Mesenchymal stem cell (in vitro differentiated cells and primary cell): ENCODE measurements at regions not wholly inside any gene's neighbourhood (a gene's known extent, or its start where the extent isn't known, plus 50 kb on each side); places are given as distances from the start of the nearest gene placed in this dataset.

Source experiments
- DNase-seq: peaks from one replicate; pipeline ENCODE4 v3.0.0-alpha.2; 2013
- H2AFZ ChIP-seq: one replicate; pipeline ENCODE4 v1.6.1; 2013; ENCODE audit warnings: low read depth, mild to moderate bottlenecking, control low read depth, inconsistent platforms, low read length, moderate library complexity
- H2AK5ac ChIP-seq: 2 replicates; pipeline ENCODE4 v1.6.1; 2013; ENCODE audit warnings: low read length, moderate library complexity, mild to moderate bottlenecking, inconsistent platforms; ENCODE audit not compliant: severe bottlenecking
- H2BK120ac ChIP-seq: one replicate; pipeline ENCODE4 v1.6.1; 2013; ENCODE audit warnings: low read depth, mild to moderate bottlenecking, inconsistent platforms, low read length, moderate library complexity
- H2BK12ac ChIP-seq, 2 experiments: one replicate each; pipeline ENCODE4 v1.6.1; 2013; ENCODE audit warnings: inconsistent platforms in 2 of 2, low read length in 2 of 2, mild to moderate bottlenecking in 2 of 2, moderate library complexity in 2 of 2, control low read depth in 1 of 2
- H2BK15ac ChIP-seq: one replicate; pipeline ENCODE4 v1.6.1; 2013; ENCODE audit warnings: mild to moderate bottlenecking, low read depth, inconsistent platforms; ENCODE audit not compliant: poor library complexity, severe bottlenecking
- H2BK5ac ChIP-seq: 2 replicates; pipeline ENCODE4 v1.6.1; 2013; ENCODE audit warnings: low read depth, mild to moderate bottlenecking, low read length, control low read depth, inconsistent platforms; ENCODE audit not compliant: poor library complexity, severe bottlenecking
- H3K14ac ChIP-seq, 2 experiments: one replicate each; pipeline ENCODE4 v1.6.1; 2013; ENCODE audit warnings: inconsistent platforms in 2 of 2, low read length in 2 of 2, control low read depth in 1 of 2, mild to moderate bottlenecking in 1 of 2, moderate library complexity in 1 of 2
- H3K18ac ChIP-seq, 2 experiments: one replicate each; pipeline ENCODE4 v1.6.1; 2013; ENCODE audit warnings: inconsistent platforms in 2 of 2, low read length in 2 of 2, control low read depth in 1 of 2, low read depth in 1 of 2, mild to moderate bottlenecking in 1 of 2
- H3K23ac ChIP-seq, 2 experiments: one replicate each; pipeline ENCODE4 v1.6.1; 2013; ENCODE audit warnings: inconsistent platforms in 2 of 2, low read length in 2 of 2, mild to moderate bottlenecking in 2 of 2, moderate library complexity in 2 of 2, control low read depth in 1 of 2
- H3K27ac ChIP-seq: 2 replicates; pipeline ENCODE4 v1.5.1; 2013; ENCODE audit warnings: mild to moderate bottlenecking, moderate library complexity, low read length, control low read depth, inconsistent platforms; ENCODE audit not compliant: poor library complexity, severe bottlenecking
- H3K27me3 ChIP-seq, 2 experiments: 2 replicates each; pipeline versions ENCODE4 v1.6.1 to v1.7.0; 2013; ENCODE audit warnings: low read length in 2 of 2, mild to moderate bottlenecking in 2 of 2, moderate library complexity in 2 of 2, control low read depth in 1 of 2, inconsistent platforms in 1 of 2; ENCODE audit not compliant: control insufficient read depth in 1 of 2, insufficient read depth in 1 of 2
- H3K36me3 ChIP-seq, 2 experiments: 2 replicates each; pipeline versions ENCODE4 v1.6.1 to v1.7.0; 2013; ENCODE audit warnings: low read length in 2 of 2, control low read depth in 1 of 2, inconsistent platforms in 1 of 2, low read depth in 1 of 2, mild to moderate bottlenecking in 1 of 2; ENCODE audit not compliant: insufficient read depth in 2 of 2, control insufficient read depth in 1 of 2
- H3K4ac ChIP-seq, 2 experiments: one replicate each; pipeline ENCODE4 v1.6.1; 2013; ENCODE audit warnings: inconsistent platforms in 2 of 2, low read length in 2 of 2, mild to moderate bottlenecking in 2 of 2, moderate library complexity in 2 of 2, control low read depth in 1 of 2, low read depth in 1 of 2
- H3K4me1 ChIP-seq: 2 replicates; pipeline ENCODE4 v1.6.1; 2013; ENCODE audit warnings: low read depth, low read length, control low read depth; ENCODE audit not compliant: control insufficient read depth, insufficient read depth
- H3K4me2 ChIP-seq: 2 replicates; pipeline ENCODE4 v1.6.1; 2013; ENCODE audit warnings: low read length, mild to moderate bottlenecking, inconsistent platforms; ENCODE audit not compliant: poor library complexity, severe bottlenecking
- H3K4me3 ChIP-seq, 2 experiments: 2 replicates each; pipeline versions ENCODE4 v1.5.1 to v1.7.0; 2013; ENCODE audit warnings: low read length in 2 of 2, mild to moderate bottlenecking in 2 of 2, control low read depth in 1 of 2, low read depth in 1 of 2; ENCODE audit not compliant: insufficient read depth in 1 of 2
- H3K79me1 ChIP-seq: replicated peaks from 2 replicates; pipeline ENCODE4 v1.6.1; 2013; ENCODE audit warnings: mild to moderate bottlenecking, control low read depth, low read length, inconsistent platforms; ENCODE audit not compliant: poor library complexity, severe bottlenecking
- H3K9ac ChIP-seq: 2 replicates; pipeline ENCODE4 v1.7.0; 2013; ENCODE audit warnings: mild to moderate bottlenecking, low read length, moderate library complexity
- H3K9me3 ChIP-seq: 2 replicates; pipeline ENCODE4 v1.7.0; 2013; ENCODE audit warnings: mild to moderate bottlenecking, low read length; ENCODE audit not compliant: control insufficient read depth
- H4K8ac ChIP-seq: one replicate; pipeline ENCODE4 v1.6.1; 2013; ENCODE audit warnings: inconsistent platforms, mild to moderate bottlenecking, low read length, moderate library complexity
- H4K91ac ChIP-seq: one replicate; pipeline ENCODE4 v1.6.1; 2013; ENCODE audit warnings: mild to moderate bottlenecking, low read length, inconsistent platforms
- WGBS: methylation state at CpG from one replicate; pipeline ENCODE4 v1.1.7; 2013; ENCODE audit warnings: mixed read lengths; 5-methylcytosine and 5-hydroxymethylcytosine counted together

DNA sequence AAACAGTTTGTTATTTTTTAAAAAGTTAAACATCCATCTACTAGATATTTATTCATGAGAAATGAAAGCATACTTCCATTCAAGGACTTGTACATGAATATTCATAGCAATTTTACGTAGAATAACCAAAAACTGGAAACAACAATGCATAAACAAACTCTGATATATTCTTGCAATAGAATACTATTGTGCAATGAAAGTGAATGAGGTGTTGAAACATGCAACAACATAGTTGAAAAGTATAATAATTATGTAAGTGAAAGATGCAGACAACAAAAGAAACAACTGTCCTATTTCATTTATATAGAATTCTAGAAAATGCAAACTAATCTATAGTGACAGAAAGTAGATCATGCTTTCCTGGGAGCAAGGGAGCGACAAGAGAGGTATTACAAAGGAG is 206.6 kb upstream of the KLHL29 start:
- no peaks in the 10 kb centered on the region for H3K9me3 ChIP-seq
- H3K4me3 ChIP-seq: no peak overlapping the region
- H2BK120ac ChIP-seq: no peak overlapping the region
- H3K79me1 ChIP-seq: no peaks in the 10 kb centered on the region
- H3K18ac ChIP-seq: no peak overlapping the region
- H3K14ac ChIP-seq: no peak overlapping the region
- no peak overlapping the region for H4K91ac ChIP-seq
- H2AK5ac ChIP-seq: no peak overlapping the region
- no peaks in the 10 kb centered on the region for H3K4me1 ChIP-seq
- WGBS: 75% methylated on average over 1 of the region's 2 CpGs
- H3K23ac ChIP-seq: no peak overlapping the region
- no peak overlapping the region for H3K4me2 ChIP-seq
- no peak overlapping the region for H3K9ac ChIP-seq
- H2BK5ac ChIP-seq: no peak overlapping the region
- no peak overlapping the region for H4K8ac ChIP-seq
- H3K36me3 ChIP-seq: no peaks in the 10 kb centered on the region
- no peak for DNase-seq
- no peak overlapping the region for H2BK12ac ChIP-seq
- no peaks in the 10 kb centered on the region for H3K27me3 ChIP-seq
- no peak overlapping the region for H3K4ac ChIP-seq
- no peak overlapping the region for H3K27ac ChIP-seq
- H2BK15ac ChIP-seq: no peak overlapping the region
- no peak overlapping the region for H2AFZ ChIP-seq

DNA sequence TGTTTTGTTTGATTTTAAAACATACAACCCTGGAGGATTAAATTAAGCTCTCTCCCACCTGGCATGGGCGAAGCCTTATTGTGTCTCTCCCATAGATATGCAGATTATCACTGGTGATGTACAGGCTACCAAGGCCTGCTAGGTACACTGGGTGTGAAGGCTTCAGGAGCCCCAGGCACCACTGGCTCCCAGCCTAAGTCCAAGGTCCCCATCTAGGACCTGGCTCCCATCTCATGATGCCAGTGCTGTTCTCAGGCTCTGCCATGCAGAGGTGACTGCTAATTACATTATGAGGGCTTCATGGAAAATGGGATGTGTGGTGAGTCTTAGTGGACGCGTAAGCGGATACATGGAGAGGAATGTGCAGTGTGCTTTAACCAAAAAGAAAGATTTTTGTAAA is 201.2 kb upstream of the KLHL29 start:
- no peak overlapping the region for H3K4me3 ChIP-seq
- no peak overlapping the region for H3K23ac ChIP-seq
- H4K91ac ChIP-seq: no peak overlapping the region

DNA sequence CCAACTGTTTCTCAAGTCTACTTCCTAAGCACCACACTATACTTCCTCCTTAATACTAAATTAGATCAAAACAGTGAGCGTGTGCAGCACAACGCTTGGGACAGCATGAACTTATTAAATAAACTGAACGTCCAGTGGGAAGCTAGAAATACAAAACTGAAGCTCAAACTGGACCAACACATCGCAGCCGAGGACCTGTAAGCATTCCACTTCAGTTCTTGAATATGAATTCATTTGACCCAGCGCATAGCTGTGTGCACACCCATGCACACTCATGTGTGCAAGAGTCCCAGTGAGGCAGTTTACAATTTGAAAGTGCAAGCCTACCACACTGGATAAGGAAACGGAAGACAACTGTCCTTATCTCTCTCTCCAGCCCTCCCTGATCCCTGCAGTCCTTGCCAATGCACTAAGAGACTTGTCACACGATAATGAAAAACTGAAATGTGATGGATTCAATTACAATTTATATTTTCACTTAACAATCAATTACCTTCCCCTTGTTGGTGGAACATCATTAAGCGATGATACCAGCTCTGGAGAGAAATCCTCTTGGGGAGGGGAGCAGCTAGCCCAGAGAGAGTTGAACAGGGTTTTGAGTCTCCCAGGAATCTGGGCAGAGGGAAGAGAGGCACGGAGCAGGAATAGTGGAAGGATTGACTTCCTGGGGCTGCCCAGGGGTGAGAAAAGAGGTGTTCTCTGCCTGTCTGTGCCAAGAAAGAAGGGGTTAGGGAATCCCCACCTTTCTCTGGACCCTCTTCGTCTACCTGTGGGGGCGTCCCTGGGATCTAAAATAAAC is 186.5 kb upstream of the KLHL29 start:
- Histone ChIP-seq H3K9me3 (peaks cover 5% of the 10 kb centered on the region), H3K27ac (no peak overlapping the region), H3K9ac (no peak overlapping the region), H3K36me3 (no peaks in the 10 kb centered on the region), H4K8ac (no peak overlapping the region), H3K23ac (no peak overlapping the region), H3K79me1 (no peaks in the 10 kb centered on the region), H3K27me3 (peaks cover 0 to 9% of the 10 kb centered on the region in 2 experiments), H3K4ac (no peak overlapping the region), H2BK12ac (no peak overlapping the region), H2BK120ac (no peak overlapping the region), H3K4me3 (no peak overlapping the region), H2AFZ (no peak overlapping the region), H2AK5ac (no peak overlapping the region), H2BK5ac (no peak overlapping the region), H3K18ac (no peak overlapping the region), H3K4me1 (no peaks in the 10 kb centered on the region), H3K14ac (no peak overlapping the region), H2BK15ac (no peak overlapping the region), H4K91ac (no peak overlapping the region), H3K4me2 (no peak overlapping the region)
- no peak for DNase-seq
- 85% methylated on average over 11 of the region's 12 CpGs for WGBS

More for the DNA sequence above, 201.2 kb upstream of the KLHL29 start:
- no peak overlapping the region for H2BK120ac ChIP-seq
- no peak overlapping the region for H2BK5ac ChIP-seq
- no peak overlapping the region for H3K4ac ChIP-seq
- no peak overlapping the region for H2AFZ ChIP-seq
- no peak overlapping the region for H3K14ac ChIP-seq
- H3K9me3 ChIP-seq: no peaks in the 10 kb centered on the region
- no peak overlapping the region for H2BK15ac ChIP-seq
- WGBS: 45% methylated on average over 1 of the region's 4 CpGs
- no peak overlapping the region for H3K27ac ChIP-seq
- H3K4me1 ChIP-seq: no peaks in the 10 kb centered on the region
- no peak overlapping the region for H3K18ac ChIP-seq
- no peaks in the 10 kb centered on the region for H3K36me3 ChIP-seq
- H4K8ac ChIP-seq: no peak overlapping the region
- peaks cover 0 to 7% of the 10 kb centered on the region in 2 experiments for H3K27me3 ChIP-seq
- no peaks in the 10 kb centered on the region for H3K79me1 ChIP-seq
- DNase-seq: no peak
- no peak overlapping the region for H2AK5ac ChIP-seq
- H2BK12ac ChIP-seq: no peak overlapping the region
- no peak overlapping the region for H3K9ac ChIP-seq
- H3K4me2 ChIP-seq: no peak overlapping the region

DNA sequence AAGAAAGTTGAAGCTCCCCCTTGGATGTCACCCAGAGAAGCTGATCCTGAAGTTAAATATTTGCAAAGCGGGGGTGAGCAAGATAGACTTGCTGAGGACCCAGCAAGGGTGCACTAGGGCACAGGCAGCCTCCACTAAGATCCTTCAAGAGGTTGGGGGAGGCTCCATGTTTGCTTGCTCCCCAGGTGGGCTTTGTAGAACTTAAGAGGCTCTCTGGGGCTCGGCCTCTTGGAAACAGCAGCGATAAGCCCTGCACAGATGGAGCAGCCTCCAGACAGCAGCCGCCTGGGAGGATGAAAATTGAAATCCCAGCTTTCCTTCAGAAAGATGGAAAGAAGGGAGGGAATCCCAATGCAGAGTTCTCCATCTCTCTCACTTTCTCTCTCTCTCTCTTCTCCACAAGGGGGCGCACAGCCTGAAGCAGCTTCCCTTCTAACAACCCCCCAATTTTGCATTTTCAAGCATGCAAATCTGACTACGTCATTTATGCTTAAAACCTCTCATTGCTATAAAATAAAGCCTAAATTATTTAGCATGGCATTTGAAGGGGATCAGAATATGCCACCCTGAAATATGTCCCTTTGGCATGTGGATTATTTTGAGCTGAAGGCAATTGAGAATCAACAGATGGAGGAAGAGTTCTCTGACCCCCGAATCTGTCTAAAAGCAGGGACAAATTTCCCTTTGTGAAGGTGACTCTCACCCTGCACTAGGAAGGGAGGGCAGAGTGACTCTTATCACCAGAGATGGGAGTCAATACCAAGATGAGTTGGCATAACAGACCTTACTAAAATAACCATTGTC is 185.7 kb upstream of the KLHL29 start:
- peak; percentile 18 for DNase-seq
- Histone ChIP-seq H3K9me3 (peaks cover 5% of the 10 kb centered on the region), H4K8ac (no peak overlapping the region), H3K27ac (no peak overlapping the region), H3K23ac (no peak overlapping the region), H3K4me1 (no peaks in the 10 kb centered on the region), H3K4me2 (no peak overlapping the region), H2AK5ac (no peak overlapping the region), H3K4ac (no peak overlapping the region), H2BK120ac (no peak overlapping the region), H2BK15ac (no peak overlapping the region), H3K36me3 (no peaks in the 10 kb centered on the region), H3K27me3 (peaks cover 0 to 3% of the 10 kb centered on the region in 2 experiments), H2AFZ (no peak overlapping the region), H4K91ac (no peak overlapping the region), H3K4me3 (no peak overlapping the region), H3K18ac (no peak overlapping the region), H3K14ac (no peak overlapping the region), H3K9ac (no peak overlapping the region), H2BK5ac (no peak overlapping the region), H2BK12ac (no peak overlapping the region), H3K79me1 (no peaks in the 10 kb centered on the region)
- 59% methylated on average over 6 of the region's 7 CpGs for WGBS
